ENCODE measurements at regions not wholly inside any gene's neighbourhood (a gene's known extent, or its start where the extent isn't known, plus 50 kb on each side); places are given as distances from the start of the nearest gene placed in this dataset.
"Not testable (repeated sequence)": the region's sequence is repeated elsewhere in the genome, so short reads cannot be mapped to it uniquely, and the experiment has no call there.

- not testable (repeated sequence) for TF ChIP-seq CTCF, EP300 (IDR thresholded peaks at IDR 0.05)
Measured at GRCh38 chrX:77046180-77046810, 400.9 kb upstream of the FGF16 start.
